ENCODE measurements at regions not wholly inside any gene's neighbourhood (a gene's known extent, or its start where the extent isn't known, plus 50 kb on each side); places are given as distances from the start of the nearest gene placed in this dataset.

DNA sequence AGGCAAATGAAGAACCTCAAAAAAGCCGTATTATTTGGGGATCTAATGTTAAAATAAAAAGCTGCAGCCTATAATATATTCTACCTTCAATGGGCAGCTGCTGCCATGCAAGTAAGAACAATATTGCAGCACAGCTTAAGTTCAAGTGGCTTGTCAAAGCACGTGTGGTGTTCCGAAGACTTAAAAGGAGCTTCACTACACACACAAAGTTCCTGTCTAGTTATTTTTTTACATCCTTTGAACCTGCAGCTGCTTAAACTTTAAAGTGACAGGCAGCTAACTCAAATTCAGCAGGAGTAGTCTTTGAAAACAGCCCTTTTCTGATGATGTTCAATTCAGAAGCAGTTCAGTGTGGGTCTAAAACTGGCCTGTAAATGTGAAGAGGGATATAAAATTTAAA is 85.8 kb upstream of the XIRP2 start:
- H3K23ac ChIP-seq (ENCODE audit: low read length) = no peak overlapping the region
- no peak overlapping the region for H3K18ac ChIP-seq (ENCODE audit: low read length)
- WGBS (ENCODE audit: extremely low coverage, insufficient coverage, low lambda C conversion rate) = no CpG with 5 or more reads among the region's 3 CpGs
- no peak overlapping the region for H3K4me3 ChIP-seq (ENCODE audit: low read length)
- no peak overlapping the region for H4K5ac ChIP-seq (ENCODE audit: low read length)
- no peaks in the 10 kb centered on the region for H3K27me3 ChIP-seq (ENCODE audit: insufficient read depth, low read length, poor library complexity)
- H3K56ac ChIP-seq (ENCODE audit: low read length) = no peak overlapping the region
- no peak overlapping the region for H2BK120ac ChIP-seq (ENCODE audit: low read depth, low read length)
- no peak overlapping the region for H2BK15ac ChIP-seq (replicated peaks; ENCODE audit: low read depth)
- H3K4me2 ChIP-seq (ENCODE audit: low read length) = no peak overlapping the region
- no peak overlapping the region for H2BK5ac ChIP-seq (ENCODE audit: low read length)
- no peak for DNase-seq
- H3K79me1 ChIP-seq (ENCODE audit: low read length) = no peaks in the 10 kb centered on the region
- no peak overlapping the region for H3K4ac ChIP-seq (ENCODE audit: low read depth, low read length)
- H2AK5ac ChIP-seq (ENCODE audit: low read length) = no peak overlapping the region
- no peak overlapping the region for H4K8ac ChIP-seq (ENCODE audit: low read depth, low read length)
- no peak overlapping the region for H3K27ac ChIP-seq (ENCODE audit: low read depth, low read length)
- no peaks in the 10 kb centered on the region for H3K4me1 ChIP-seq (ENCODE audit: control insufficient read depth, low read depth, low read length)
- no peaks in the 10 kb centered on the region for H3K79me2 ChIP-seq (ENCODE audit: control insufficient read depth, insufficient read depth, low read length)
- no peak overlapping the region for H3K9ac ChIP-seq (ENCODE audit: low read length)
- no peaks in the 10 kb centered on the region for H3K36me3 ChIP-seq (ENCODE audit: control insufficient read depth, insufficient read depth, low read length)

DNA sequence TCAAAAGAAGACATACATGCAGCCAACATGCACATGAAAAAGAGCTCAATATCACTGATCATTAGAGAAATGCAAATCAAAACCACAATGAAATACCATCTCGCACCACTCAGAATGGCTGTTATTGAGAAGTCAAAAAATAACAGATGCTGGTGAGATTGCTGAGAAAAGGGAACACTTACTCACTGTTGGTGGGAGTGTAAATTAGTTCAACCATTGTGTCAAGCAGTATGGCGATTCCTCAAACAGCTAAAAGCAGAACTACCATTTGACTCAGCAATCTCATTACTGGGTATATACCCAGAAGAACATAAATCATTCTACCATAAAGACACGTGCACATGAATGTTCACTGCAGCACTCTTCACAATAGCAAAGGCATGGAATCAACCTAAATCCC is 95.5 kb upstream of the XIRP2 start:
- Histone ChIP-seq H2BK15ac (replicated peaks; ENCODE audit: low read depth) (no peak overlapping the region), H2BK120ac (ENCODE audit: low read depth, low read length) (no peak overlapping the region), H4K8ac (ENCODE audit: low read depth, low read length) (no peak overlapping the region), H3K9ac (ENCODE audit: low read length) (no peak overlapping the region), H4K5ac (ENCODE audit: low read length) (no peak overlapping the region), H3K4ac (ENCODE audit: low read depth, low read length) (no peak overlapping the region), H3K79me1 (ENCODE audit: low read length) (no peaks in the 10 kb centered on the region), H3K4me2 (ENCODE audit: low read length) (no peak overlapping the region), H2AK5ac (ENCODE audit: low read length) (no peak overlapping the region), H3K27ac (ENCODE audit: low read depth, low read length) (no peak overlapping the region), H3K4me1 (ENCODE audit: control insufficient read depth, low read depth, low read length) (no peaks in the 10 kb centered on the region), H3K56ac (ENCODE audit: low read length) (no peak overlapping the region), H2BK5ac (ENCODE audit: low read length) (no peak overlapping the region), H3K4me3 (ENCODE audit: low read length) (no peak overlapping the region), H3K23ac (ENCODE audit: low read length) (no peak overlapping the region), H3K27me3 (ENCODE audit: insufficient read depth, low read length, poor library complexity) (no peaks in the 10 kb centered on the region), H3K36me3 (ENCODE audit: control insufficient read depth, insufficient read depth, low read length) (no peaks in the 10 kb centered on the region), H3K79me2 (ENCODE audit: control insufficient read depth, insufficient read depth, low read length) (no peaks in the 10 kb centered on the region), H3K18ac (ENCODE audit: low read length) (no peak overlapping the region)
- no CpG with 5 or more reads among the region's 3 CpGs for WGBS (ENCODE audit: extremely low coverage, insufficient coverage, low lambda C conversion rate)
- no peak for DNase-seq

DNA sequence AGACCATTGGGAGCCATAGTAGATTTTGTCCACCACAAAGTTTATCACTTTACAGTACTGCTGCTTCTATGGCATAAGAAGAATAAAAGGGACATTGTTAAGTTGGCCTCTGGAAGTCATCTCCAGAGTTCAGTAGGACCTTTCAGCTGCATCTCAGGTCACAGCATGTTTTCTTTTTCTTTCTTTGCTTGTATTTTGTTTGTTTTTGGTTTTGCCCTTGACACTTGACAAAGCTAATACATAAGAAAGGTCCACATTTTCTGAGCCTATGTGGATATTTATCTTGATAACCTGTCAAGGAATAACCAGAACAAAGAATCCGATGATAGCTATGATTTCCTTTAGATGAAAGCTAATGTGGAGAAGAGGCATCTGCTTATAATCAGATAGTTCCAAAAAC is 101.6 kb upstream of the XIRP2 start:
- H3K79me1 ChIP-seq (ENCODE audit: low read length) = no peaks in the 10 kb centered on the region
- no peak overlapping the region for H3K27ac ChIP-seq (ENCODE audit: low read depth, low read length)
- H3K4me3 ChIP-seq (ENCODE audit: low read length) = no peak overlapping the region
- H3K27me3 ChIP-seq (ENCODE audit: insufficient read depth, low read length, poor library complexity) = no peaks in the 10 kb centered on the region
- H2BK15ac ChIP-seq (replicated peaks; ENCODE audit: low read depth) = no peak overlapping the region
- H3K4me1 ChIP-seq (ENCODE audit: control insufficient read depth, low read depth, low read length) = peaks cover 2% of the 10 kb centered on the region
- H3K36me3 ChIP-seq (ENCODE audit: control insufficient read depth, insufficient read depth, low read length) = no peaks in the 10 kb centered on the region
- no peak overlapping the region for H2BK5ac ChIP-seq (ENCODE audit: low read length)
- H2BK120ac ChIP-seq (ENCODE audit: low read depth, low read length) = no peak overlapping the region
- no peak overlapping the region for H3K9ac ChIP-seq (ENCODE audit: low read length)
- no CpG with 5 or more reads among the region's 1 CpG for WGBS (ENCODE audit: extremely low coverage, insufficient coverage, low lambda C conversion rate)
- no peak overlapping the region for H3K23ac ChIP-seq (ENCODE audit: low read length)
- H2AK5ac ChIP-seq (ENCODE audit: low read length) = no peak overlapping the region
- no peak overlapping the region for H3K56ac ChIP-seq (ENCODE audit: low read length)
- H4K8ac ChIP-seq (ENCODE audit: low read depth, low read length) = no peak overlapping the region
- H3K4me2 ChIP-seq (ENCODE audit: low read length) = no peak overlapping the region
- DNase-seq = no peak
- no peaks in the 10 kb centered on the region for H3K79me2 ChIP-seq (ENCODE audit: control insufficient read depth, insufficient read depth, low read length)
- no peak overlapping the region for H3K18ac ChIP-seq (ENCODE audit: low read length)
- H4K5ac ChIP-seq (ENCODE audit: low read length) = no peak overlapping the region
- H3K4ac ChIP-seq (ENCODE audit: low read depth, low read length) = no peak overlapping the region

DNA sequence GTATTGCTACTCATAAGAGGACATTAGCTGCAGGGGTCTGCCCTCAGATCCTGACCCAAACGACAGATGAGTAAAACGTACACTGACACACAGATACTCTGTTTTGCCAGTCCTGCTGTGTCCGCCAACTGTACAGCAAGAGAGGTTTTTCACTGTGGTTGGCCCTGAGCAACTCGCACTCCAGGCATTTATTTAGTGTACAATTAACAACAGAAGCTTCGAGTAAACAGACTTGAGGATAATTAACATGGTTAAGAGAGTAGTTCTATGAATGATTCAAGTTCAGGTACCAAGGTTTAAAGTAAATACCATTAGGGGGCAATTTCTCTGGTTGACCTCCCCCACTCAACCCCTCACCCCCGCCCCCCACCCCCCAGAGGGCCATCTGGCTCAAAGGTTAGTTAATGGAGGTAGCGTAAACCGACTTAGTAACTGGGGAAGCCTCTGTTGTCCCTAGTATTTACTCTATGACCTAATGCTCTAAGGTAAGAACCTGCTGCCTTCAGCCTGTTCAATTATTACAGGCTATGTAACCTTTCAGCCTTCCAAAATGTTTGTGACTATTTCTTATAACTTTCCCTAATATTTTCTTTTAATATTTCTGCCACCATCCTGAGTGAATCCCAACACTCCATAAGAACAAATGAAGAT is 103.9 kb upstream of the XIRP2 start:
- Histone ChIP-seq H3K4me1 (ENCODE audit: control insufficient read depth, low read depth, low read length) (peaks cover 2% of the 10 kb centered on the region), H3K27me3 (ENCODE audit: insufficient read depth, low read length, poor library complexity) (no peaks in the 10 kb centered on the region), H3K4me2 (ENCODE audit: low read length) (no peak overlapping the region), H3K79me1 (ENCODE audit: low read length) (no peaks in the 10 kb centered on the region), H3K79me2 (ENCODE audit: control insufficient read depth, insufficient read depth, low read length) (no peaks in the 10 kb centered on the region), H3K27ac (ENCODE audit: low read depth, low read length) (no peak overlapping the region), H4K8ac (ENCODE audit: low read depth, low read length) (no peak overlapping the region), H2BK120ac (ENCODE audit: low read depth, low read length) (no peak overlapping the region), H3K9ac (ENCODE audit: low read length) (no peak overlapping the region), H3K56ac (ENCODE audit: low read length) (no peak overlapping the region), H3K36me3 (ENCODE audit: control insufficient read depth, insufficient read depth, low read length) (no peaks in the 10 kb centered on the region), H3K4ac (ENCODE audit: low read depth, low read length) (no peak overlapping the region), H2AK5ac (ENCODE audit: low read length) (no peak overlapping the region), H2BK5ac (ENCODE audit: low read length) (no peak overlapping the region), H3K4me3 (ENCODE audit: low read length) (no peak overlapping the region), H3K18ac (ENCODE audit: low read length) (no peak overlapping the region), H3K23ac (ENCODE audit: low read length) (no peak overlapping the region), H4K5ac (ENCODE audit: low read length) (no peak overlapping the region), H2BK15ac (replicated peaks; ENCODE audit: low read depth) (no peak overlapping the region)
- no peak for DNase-seq
- WGBS (ENCODE audit: extremely low coverage, insufficient coverage, low lambda C conversion rate) = no CpG with 5 or more reads among the region's 8 CpGs

DNA sequence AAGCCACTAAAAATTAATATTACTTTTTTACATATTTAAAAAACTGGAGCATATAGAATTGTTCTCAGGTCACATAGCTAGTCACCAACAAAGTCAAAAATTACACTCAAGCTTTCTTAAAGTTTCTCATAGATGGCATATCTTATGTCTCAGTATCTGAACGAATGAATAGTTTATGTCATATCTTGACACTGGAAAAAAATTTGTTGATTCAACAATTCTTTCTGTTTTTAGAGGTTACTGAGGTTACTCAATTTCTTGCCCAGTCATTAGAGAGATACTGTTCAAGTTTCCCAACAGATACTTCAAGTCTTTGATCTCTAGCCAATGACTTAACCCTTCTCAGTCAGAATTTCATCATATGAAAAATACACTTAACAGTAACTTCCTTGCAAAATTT is 113.1 kb upstream of the XIRP2 start:
- H2BK120ac ChIP-seq (ENCODE audit: low read depth, low read length) = no peak overlapping the region
- no CpG with 5 or more reads among the region's 1 CpG for WGBS (ENCODE audit: extremely low coverage, insufficient coverage, low lambda C conversion rate)
- H3K27ac ChIP-seq (ENCODE audit: low read depth, low read length) = no peak overlapping the region
- H3K4ac ChIP-seq (ENCODE audit: low read depth, low read length) = no peak overlapping the region
- H3K9ac ChIP-seq (ENCODE audit: low read length) = no peak overlapping the region
- no peak overlapping the region for H4K5ac ChIP-seq (ENCODE audit: low read length)
- no peak overlapping the region for H3K23ac ChIP-seq (ENCODE audit: low read length)
- no peak overlapping the region for H2BK15ac ChIP-seq (replicated peaks; ENCODE audit: low read depth)
- H2BK5ac ChIP-seq (ENCODE audit: low read length) = no peak overlapping the region
- H3K79me1 ChIP-seq (ENCODE audit: low read length) = no peaks in the 10 kb centered on the region
- no peak overlapping the region for H3K56ac ChIP-seq (ENCODE audit: low read length)
- no peaks in the 10 kb centered on the region for H3K36me3 ChIP-seq (ENCODE audit: control insufficient read depth, insufficient read depth, low read length)
- no peak overlapping the region for H3K4me3 ChIP-seq (ENCODE audit: low read length)
- H3K18ac ChIP-seq (ENCODE audit: low read length) = no peak overlapping the region
- no peak for DNase-seq
- no peak overlapping the region for H2AK5ac ChIP-seq (ENCODE audit: low read length)
- H3K4me1 ChIP-seq (ENCODE audit: control insufficient read depth, low read depth, low read length) = peaks cover 3% of the 10 kb centered on the region
- H3K79me2 ChIP-seq (ENCODE audit: control insufficient read depth, insufficient read depth, low read length) = no peaks in the 10 kb centered on the region
- H4K8ac ChIP-seq (ENCODE audit: low read depth, low read length) = no peak overlapping the region
- H3K4me2 ChIP-seq (ENCODE audit: low read length) = no peak overlapping the region
- no peaks in the 10 kb centered on the region for H3K27me3 ChIP-seq (ENCODE audit: insufficient read depth, low read length, poor library complexity)

DNA sequence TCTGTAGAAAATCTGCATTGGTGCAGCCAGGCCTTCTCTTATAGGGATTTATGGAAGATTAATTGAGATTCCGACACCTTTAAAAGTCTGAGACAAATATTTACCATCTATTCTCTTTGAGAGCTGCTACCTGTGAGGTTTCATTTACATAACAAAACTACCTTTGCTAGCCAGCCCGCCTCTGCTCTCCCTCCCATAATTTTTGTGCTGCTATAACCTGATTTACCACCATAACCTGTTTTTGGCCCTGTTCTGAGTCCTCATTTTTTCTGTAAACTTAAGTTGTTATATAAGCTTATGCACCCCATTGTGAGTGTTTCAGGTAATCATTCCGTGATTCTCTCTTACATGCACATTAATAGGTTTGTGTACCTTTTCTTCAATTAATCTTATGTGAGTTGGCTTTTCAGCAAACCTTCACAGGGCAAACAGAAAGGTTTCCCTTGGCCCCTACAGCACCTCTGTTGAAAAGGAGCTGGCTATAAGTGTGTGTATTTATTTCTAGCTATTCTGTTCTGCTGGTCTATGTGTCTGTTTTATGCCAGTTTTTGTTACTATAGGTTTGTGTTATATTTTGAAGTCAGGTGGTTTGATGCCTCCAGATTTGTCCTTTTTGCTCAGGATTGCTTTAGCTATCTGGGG is 114.9 kb upstream of the XIRP2 start:
- Histone ChIP-seq H2BK15ac (replicated peaks; ENCODE audit: low read depth) (no peak overlapping the region), H3K23ac (ENCODE audit: low read length) (no peak overlapping the region)
- no CpG with 5 or more reads among the region's 3 CpGs for WGBS (ENCODE audit: extremely low coverage, insufficient coverage, low lambda C conversion rate)

More for the DNA sequence above, 114.9 kb upstream of the XIRP2 start:
- no peak overlapping the region for H4K5ac ChIP-seq (ENCODE audit: low read length)
- no peak overlapping the region for H3K4me3 ChIP-seq (ENCODE audit: low read length)
- no peak overlapping the region for H3K27ac ChIP-seq (ENCODE audit: low read depth, low read length)
- no peaks in the 10 kb centered on the region for H3K27me3 ChIP-seq (ENCODE audit: insufficient read depth, low read length, poor library complexity)
- H3K4ac ChIP-seq (ENCODE audit: low read depth, low read length) = no peak overlapping the region
- no peaks in the 10 kb centered on the region for H3K36me3 ChIP-seq (ENCODE audit: control insufficient read depth, insufficient read depth, low read length)
- H2AK5ac ChIP-seq (ENCODE audit: low read length) = no peak overlapping the region
- no peak overlapping the region for H3K9ac ChIP-seq (ENCODE audit: low read length)
- DNase-seq = no peak
- H3K79me2 ChIP-seq (ENCODE audit: control insufficient read depth, insufficient read depth, low read length) = no peaks in the 10 kb centered on the region
- H3K4me1 ChIP-seq (ENCODE audit: control insufficient read depth, low read depth, low read length) = peaks cover 3% of the 10 kb centered on the region
- no peak overlapping the region for H2BK5ac ChIP-seq (ENCODE audit: low read length)
- H2BK120ac ChIP-seq (ENCODE audit: low read depth, low read length) = no peak overlapping the region
- no peak overlapping the region for H3K56ac ChIP-seq (ENCODE audit: low read length)
- no peak overlapping the region for H3K4me2 ChIP-seq (ENCODE audit: low read length)
- peak overlapping the region; percentile 60 for H3K18ac ChIP-seq (ENCODE audit: low read length)
- no peak overlapping the region for H4K8ac ChIP-seq (ENCODE audit: low read depth, low read length)
- no peaks in the 10 kb centered on the region for H3K79me1 ChIP-seq (ENCODE audit: low read length)
